Kidney tubule cell (primary cell): ENCODE measurements at regions not wholly inside any gene's neighbourhood (a gene's known extent, or its start where the extent isn't known, plus 50 kb on each side); places are given as distances from the start of the nearest gene placed in this dataset.
"Not testable (repeated sequence)": the region's sequence is repeated elsewhere in the genome, so short reads cannot be mapped to it uniquely, and the experiment has no call there.

ENCODE experiments used
- DNase-seq: peaks from one replicate; pipeline ENCODE4 v3.0.0-alpha.2; 2018; ENCODE audit warnings: low spot score

- no peak for DNase-seq
Measured at GRCh38 chr17:71446645-71447437, 674.0 kb upstream of the SOX9 start.

GRCh38 chr17:71447644-71448043, 673.2 kb upstream of the SOX9 start:
- DNase-seq: no peak

DNA sequence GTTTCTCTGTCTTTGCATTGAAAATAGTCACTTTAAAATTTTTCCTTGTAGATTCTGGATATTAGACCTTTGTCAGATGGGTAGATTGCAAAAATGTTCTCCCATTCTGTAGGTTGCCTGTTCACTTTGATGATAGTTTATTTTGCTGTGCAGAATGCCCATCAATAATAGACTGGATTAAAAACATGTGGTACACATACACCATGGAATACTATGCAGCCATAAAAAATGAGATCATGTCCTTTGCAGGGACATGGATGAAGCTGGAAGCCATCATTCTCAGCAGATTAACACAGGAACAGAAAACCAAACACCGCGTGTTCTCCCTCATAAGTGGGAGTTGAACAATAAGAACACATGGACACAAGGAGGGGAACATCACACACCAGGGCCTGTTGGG, 670.2 kb upstream of the SOX9 start:
- not testable (repeated sequence) for DNase-seq

DNA sequence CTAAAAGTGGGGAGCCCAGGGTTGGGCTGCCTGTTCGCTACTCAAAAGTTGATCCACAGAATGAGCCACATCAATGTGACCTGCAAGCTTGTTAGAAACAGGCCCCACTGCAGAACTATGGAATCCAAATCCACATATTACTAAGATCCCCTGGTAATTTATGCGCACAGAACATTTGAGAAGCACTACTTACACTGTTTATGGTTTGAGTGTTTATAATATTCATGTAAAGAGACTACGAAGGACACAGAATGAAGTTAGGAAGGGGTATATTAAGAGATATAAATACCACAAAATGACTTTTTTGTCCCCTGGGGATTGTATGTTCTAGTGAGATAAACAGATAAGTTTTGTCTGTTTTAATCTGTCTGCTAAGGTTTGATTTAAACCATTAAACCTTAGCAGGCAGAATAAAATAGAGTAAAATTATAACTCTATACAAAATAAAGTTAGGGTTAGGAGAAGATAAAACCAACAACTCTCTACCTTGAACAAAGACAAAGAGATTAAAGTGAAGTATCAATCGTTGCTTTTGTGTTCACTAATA, 666.9 kb upstream of the SOX9 start:
- DNase-seq: no peak

GRCh38 chr17:71455219-71455618, 665.6 kb upstream of the SOX9 start:
- DNase-seq: no peak

DNA sequence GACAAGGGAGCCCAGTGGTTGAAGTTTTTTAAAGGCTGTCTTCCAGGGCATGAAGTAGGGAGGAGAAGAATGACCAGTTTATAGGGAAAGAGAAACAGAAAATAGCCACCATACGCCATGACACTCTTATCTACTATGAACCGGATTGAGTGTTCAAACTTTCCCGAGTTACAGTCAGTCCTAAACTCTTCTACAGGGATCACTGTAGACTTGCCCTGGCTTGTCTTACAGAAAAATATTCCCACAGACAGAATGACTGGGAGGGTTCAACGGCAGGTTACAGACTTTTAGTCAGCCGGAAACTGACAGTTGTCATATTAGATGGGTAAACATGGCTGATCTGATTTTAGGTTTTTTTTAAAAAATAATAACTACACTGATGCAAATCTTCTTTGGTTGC, 662.5 kb upstream of the SOX9 start:
- DNase-seq: no peak

DNA sequence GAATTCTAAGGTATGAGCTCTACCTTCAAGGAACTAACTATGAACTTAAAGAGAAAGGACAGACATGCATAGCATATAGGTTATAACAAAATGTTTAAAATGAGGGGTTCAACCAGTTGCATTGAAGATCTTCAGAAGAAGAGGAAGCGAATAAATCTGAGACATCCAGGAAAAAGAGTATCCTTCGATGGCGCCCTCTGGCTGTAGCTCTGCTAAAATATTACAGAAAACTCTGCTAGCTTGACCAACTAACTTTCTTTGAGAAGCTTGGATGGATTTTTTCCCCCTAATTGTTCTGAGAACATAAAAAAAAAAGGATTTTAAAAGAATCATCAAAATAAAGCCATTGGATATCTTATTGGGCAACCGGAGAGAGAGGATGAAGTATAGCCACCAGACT, 659.9 kb upstream of the SOX9 start:
- DNase-seq: peak; percentile 39

GRCh38 chr17:71461498-71462169, 659.2 kb upstream of the SOX9 start:
- DNase-seq: no peak

DNA sequence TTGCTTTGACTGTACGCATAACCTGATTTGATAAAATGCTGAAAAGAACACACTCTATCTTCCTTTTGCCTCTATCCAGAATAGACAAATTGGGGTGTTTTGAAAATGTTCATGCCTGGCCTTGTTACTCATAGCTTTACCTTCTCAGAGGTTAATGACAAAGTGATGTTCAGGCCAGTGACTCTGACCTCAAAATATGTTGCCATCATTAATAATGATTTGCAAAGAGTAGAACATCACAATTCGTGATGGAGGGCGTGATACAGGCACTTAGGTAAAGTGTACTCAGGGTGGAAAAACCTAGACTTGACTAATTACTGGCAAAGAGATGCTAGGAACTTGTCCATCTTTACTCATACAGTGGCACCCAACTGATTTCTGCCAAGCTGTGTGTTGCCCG, 656.6 kb upstream of the SOX9 start:
- peak; percentile 20 for DNase-seq

DNA sequence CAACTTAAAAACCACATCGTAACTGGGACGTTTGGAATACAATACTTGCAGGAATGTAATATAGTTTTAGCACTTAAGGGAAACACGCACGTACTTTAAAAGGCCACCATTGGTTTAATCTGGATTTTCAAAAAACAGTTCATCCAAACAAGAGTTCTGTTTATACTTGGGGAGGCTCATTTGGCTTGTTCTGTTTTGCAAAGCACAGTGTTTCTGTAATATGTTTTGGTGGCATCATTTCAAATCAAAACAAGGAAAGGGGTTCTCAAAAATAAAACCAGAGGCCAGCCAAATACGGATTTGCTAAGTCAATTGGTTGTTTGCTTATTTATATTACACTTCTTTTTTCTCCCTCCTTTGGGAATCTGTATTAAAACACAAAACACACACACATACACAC, 656.1 kb upstream of the SOX9 start:
- DNase-seq: no peak

DNA sequence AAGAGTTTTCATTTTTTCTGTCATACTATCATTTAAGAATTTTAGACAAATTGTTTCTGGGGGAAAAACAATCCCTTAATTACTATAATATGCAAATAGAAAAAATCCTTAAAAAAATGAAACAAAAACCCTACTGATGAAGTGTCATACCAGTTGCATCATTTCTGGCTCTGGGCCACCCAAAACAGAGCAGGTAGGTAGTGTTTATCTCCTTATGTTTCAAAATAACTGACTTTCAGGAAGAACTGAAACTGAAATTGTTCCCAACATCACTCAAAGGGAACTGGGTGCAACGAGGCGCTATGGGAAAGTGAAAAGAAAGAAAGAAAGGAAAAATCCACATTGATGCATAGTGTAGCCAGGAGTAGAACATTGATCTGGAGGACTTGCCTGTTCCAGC, 653.1 kb upstream of the SOX9 start:
- DNase-seq: peak; percentile 5

DNA sequence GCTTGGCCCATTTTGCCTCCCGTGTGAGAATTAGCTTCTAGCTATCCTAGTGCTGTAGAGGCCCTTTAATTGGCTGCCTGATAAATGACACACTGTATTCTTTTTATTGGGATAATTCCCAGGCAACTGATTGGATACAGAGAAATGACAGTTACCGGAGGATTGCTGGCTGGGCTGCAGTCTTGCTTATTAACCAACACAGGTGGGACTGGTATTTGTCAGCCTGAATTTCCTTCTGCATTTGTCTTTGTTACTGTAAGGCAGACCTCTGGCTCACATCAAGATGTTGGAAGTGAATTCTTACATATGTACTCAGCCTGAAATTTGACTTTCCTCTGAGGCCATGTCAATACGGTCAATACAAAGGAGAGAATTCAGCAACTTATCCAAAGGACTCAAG, 650.8 kb upstream of the SOX9 start:
- DNase-seq: no peak

DNA sequence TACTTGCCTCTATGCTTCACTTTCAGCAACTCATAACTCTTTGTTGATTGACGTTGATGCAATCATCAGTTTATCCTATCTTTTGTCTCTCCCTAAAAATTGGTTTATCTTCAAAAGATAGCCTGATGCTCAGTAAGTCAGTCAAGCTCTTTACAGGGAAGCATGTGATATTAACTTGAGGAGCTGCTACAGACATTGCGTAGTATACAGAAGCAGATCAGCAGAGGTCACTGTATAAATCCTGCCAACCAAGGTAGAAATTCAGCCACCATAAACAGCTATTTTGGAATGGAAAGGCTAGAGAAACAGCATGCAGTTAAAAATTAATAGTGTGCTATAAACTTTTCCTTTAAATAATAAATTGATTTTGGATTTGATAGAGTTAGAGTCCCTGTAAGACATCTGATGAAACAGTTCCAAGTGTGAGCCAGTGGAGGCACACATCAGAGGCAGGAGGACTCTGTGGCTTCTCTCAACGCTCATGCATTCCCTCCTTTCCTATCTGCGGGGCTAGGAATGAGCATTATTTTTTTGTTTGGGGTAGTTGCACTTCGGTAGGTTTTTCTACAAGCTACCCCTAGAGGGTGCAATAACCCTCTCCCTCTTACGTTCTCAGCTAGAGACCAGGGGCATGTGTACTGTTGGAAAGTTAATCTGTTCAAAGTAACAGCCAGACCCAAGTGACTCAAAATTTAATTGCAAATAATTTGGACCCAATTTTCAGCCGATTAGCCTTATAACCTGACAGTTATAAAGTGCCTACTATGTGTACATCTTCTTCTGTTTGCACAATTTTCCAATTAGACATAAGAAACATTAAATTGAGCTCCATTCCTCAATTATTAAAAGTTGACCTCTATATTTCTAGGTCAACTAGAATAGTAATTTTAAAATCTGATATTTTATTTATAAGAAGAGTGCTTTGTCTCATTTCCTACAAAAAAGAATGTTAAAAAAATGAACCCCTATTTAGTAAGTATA, 647.7 kb upstream of the SOX9 start:
- peak; percentile 64 for DNase-seq

GRCh38 chr17:71477356-71477755, 643.5 kb upstream of the SOX9 start:
- DNase-seq: no peak

GRCh38 chr17:71480099-71480498, 640.7 kb upstream of the SOX9 start:
- DNase-seq: no peak

DNA sequence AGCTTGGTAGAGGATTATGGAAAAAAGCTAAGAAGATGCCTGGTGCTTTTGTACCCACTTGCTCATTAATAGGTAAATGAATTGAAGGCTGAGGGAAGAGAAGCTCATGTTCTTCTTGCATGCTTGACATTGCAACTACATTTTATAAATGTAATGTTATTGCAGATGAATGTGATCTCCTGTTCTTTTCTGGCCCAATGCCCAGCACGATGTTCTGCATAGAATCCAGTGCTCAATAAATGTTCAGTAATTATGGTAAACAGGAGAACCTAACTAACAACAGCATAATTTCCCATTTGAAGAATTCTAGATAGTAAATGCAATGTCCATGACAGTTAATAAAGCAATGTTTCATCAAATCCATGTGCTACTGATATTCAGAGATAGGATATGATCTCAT, 638.2 kb upstream of the SOX9 start:
- no peak for DNase-seq

DNA sequence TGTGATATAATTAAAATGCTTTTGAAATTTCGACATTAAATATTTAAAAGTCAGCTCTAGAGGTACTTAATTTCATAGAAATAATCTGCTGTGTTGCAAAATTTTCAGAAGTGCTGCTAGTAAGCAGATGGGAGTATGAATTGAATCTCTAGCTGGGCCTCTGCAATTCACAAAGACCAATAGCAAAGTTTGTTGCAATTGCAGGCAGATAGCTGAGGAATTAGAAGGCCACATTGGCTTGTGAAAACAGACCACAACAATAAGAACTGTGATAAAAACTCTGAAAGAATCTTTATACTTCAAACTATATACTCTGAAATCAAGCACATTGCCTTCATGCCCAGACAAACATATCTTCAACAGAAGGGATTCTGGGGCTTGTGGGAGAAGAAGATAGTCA, 636.3 kb upstream of the SOX9 start:
- no peak for DNase-seq

- DNase-seq: no peak
Measured at GRCh38 chr17:71485426-71485825, 635.4 kb upstream of the SOX9 start.

DNA sequence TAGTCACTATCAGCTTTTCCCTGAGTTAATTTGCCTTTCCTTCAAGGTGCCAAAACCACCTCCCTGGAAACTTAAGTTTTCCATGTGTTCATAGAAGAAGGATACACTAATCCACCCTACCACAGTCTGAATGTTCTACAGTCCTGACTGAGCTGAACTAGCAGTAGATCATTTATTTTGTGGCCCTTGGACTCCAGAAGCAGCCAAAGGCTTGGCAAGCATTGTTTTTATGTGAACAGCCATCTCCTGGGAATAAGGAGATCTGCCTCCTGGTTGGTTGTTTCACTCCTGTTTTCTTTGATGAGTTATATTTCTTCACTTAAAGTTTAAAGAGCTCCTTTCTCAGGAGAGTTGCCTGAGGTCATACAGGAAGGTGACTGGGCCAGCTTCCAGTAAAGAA, 634.6 kb upstream of the SOX9 start:
- no peak for DNase-seq

- no peak for DNase-seq
Measured at GRCh38 chr17:71488851-71489250, 632.0 kb upstream of the SOX9 start.

- DNase-seq: peak; percentile 29
Measured at GRCh38 chr17:71494062-71494855, 626.6 kb upstream of the SOX9 start.
